SKM-1 (cell line): ENCODE measurements at regions not wholly inside any gene's neighbourhood (a gene's known extent, or its start where the extent isn't known, plus 50 kb on each side); places are given as distances from the start of the nearest gene placed in this dataset.

Experiments used
- DNase-seq: peaks from one replicate; lab custom pipeline; 2025; ENCODE audit not compliant: unreplicated experiment; lab: John Stamatoyannopoulos, UW

GRCh38 chr1:25061261-25061995 is 131.4 kb upstream of the RUNX3 start:
- no peak for DNase-seq

GRCh38 chr1:25057188-25057587 is 127.1 kb upstream of the RUNX3 start:
- no peak for DNase-seq

GRCh38 chr1:25056536-25056935 is 126.5 kb upstream of the RUNX3 start:
- no peak for DNase-seq

- no peak for DNase-seq
Measured at GRCh38 chr1:25055961-25056360, 125.9 kb upstream of the RUNX3 start.

GRCh38 chr1:25055324-25055780 is 125.3 kb upstream of the RUNX3 start:
- no peak for DNase-seq

GRCh38 chr1:25054526-25055323 is 124.6 kb upstream of the RUNX3 start:
- no peak for DNase-seq

DNA sequence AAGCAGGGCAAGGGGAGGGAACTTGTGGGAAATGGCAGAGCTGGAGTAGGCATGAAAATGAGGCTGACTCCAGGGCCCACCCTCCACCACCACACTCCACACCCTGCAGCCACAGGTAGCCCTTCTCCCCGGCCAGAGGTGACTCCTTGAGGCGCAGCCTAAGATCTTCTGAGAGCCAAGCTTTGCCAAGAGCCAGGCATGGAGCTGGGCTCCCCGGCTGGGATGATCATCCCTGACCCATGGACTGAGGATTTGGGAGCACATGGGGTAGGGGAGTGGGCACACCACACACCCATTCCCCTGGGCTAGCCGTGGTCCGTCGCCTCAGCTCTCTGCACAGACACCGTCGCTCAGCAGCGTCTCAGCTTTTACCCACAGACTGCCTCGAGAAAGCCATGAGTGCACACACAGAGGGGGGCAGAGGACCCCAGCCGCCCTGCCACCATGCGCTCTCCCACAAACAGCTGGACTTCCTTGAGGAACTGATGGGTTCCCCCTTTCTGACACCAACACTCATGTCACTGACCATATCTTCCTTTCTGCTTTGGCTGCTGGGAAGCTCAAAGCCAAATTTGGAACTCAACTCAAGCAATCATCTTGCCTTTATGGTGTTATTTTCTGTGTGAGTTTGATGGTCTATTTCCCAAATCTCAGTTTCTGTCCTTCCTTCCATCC is 123.6 kb upstream of the RUNX3 start:
- DNase-seq, result no peak

- DNase-seq, result no peak
Measured at GRCh38 chr1:25051906-25052305, 121.8 kb upstream of the RUNX3 start.

DNA sequence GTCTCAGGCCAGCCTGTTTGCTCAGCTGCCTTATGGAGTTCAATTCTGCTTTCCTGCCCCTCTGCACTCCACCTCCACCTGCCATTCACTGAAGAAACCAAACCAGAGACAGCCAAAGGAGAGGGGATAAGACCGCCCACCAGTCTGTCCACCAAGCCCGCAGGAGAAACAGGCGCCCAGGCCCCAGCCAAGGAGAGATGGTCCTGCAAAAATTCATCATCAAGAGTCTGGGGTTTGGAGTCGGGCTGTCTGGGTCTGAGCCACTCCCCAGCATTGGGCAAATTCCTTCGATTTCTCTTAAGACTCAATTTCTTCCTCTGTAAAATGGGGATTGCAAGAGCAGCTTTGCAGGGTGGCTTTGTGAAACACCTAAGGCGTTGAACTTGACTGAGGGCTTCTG is 121.4 kb upstream of the RUNX3 start:
- no peak for DNase-seq

DNA sequence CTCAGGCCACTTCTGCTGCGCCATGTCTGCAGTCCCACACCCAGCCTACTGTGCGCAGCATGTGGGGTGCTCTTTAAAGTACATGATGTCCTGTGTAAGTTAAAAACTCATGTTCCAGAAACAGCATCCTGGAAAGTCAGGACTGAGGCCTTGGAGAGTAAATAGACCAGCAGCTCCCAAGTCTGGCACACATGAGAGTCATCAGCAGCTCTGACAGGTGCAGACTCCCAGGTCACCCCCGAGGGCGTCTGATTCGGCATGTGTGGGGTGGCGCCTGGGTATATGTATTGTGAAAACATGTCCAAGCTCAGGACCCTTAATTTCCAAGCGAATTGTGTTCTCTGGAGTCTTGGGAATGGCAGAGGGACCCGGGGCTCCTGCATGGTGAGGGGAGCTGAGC is 120.1 kb upstream of the RUNX3 start:
- DNase-seq, result no peak

- no peak for DNase-seq
Measured at GRCh38 chr1:25049190-25049589, 119.1 kb upstream of the RUNX3 start.

DNA sequence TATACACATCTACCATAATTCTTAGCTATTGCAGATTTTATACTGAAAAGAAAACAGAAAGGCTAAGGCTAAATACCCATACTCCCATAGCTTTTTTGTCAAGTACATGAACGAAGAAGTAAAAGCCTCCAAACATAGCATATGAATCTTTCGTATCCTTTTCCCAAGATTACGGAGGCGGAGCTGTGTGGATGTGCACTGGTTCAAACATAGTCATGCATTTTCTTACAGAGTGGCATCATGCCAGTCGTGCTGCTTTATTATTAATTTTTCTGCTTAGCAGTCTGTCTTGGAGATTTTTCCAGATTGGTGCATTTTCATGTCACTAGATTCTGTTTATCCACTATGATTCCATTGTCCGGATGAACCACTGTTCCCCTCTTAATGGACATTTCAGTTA is 118.7 kb upstream of the RUNX3 start:
- no peak for DNase-seq

GRCh38 chr1:25047506-25048240 is 117.6 kb upstream of the RUNX3 start:
- DNase-seq, result no peak

DNA sequence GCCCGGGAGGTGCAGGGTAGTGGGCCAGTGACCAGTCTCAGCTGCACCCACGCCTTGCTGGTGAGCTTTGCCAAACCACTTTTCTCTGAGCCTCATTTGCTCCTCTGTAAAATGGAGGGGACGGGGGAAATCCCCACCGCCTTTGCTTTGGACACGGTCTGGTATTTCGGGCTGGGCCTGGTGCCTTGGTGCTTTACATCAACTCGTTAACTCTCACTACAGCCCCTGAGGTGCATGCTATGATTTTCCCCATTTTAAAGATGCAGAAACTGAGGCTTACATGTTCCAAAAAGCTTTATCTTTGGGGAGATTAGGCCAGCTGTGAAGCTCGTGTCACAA is 116.1 kb upstream of the RUNX3 start:
- no peak for DNase-seq

DNA sequence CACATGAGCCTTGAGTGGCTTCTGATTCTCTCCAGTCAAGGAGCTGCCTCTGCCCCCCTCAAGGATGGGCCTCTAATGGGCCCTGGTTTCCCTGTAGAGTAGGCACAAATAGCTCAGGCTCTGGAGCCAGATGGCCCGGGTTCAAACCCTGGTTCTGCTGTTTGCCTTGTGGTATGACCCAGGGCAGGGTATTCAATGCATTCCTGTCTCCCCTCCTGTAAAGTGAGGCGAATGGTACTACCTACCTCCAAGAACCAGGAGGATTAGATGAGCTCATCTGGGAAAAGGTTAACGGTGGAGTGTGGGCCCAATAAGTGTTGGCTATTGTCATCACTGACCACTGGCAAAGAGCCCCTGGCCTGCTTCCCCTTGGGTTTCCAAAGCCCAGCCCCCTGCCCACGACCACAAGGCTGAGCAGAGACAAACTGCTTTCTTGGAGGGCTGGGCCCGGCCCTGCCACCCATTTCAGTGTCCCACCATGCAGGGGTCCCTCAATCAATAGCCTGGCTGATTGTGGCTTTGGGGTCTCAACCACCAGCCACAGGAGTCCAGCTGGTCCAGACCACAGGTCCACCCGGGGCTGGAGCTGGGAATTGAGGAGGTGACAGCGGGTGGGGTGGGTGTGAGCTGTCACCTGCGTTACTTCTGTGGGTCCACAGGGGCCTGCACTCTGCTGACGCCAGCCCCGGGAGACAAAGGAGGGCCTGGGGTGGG is 115.6 kb upstream of the RUNX3 start:
- no peak for DNase-seq

GRCh38 chr1:25043228-25043580 is 113.1 kb upstream of the RUNX3 start:
- DNase-seq, result no peak

GRCh38 chr1:25042331-25043227 is 112.5 kb upstream of the RUNX3 start:
- no peak for DNase-seq

DNA sequence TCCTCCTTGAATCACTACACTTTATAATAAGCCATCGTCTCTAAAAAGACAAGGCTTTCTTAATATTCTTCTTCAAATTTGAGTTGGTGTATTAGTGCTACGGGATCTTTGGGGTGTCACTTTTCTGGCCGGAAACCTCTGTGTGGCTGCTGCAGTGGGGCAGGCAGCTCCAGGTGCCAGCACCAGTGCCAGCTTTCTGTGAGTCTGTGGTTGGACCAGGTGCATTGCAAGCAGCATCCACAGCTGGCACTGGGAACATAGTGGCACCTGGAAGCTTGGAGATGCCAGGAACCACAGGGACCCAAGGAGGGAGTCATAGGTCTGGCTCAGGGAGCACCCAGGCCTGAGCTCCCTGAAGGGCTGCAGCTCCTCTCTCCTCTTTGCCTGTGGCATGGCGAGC is 111.8 kb upstream of the RUNX3 start:
- DNase-seq, result no peak

DNA sequence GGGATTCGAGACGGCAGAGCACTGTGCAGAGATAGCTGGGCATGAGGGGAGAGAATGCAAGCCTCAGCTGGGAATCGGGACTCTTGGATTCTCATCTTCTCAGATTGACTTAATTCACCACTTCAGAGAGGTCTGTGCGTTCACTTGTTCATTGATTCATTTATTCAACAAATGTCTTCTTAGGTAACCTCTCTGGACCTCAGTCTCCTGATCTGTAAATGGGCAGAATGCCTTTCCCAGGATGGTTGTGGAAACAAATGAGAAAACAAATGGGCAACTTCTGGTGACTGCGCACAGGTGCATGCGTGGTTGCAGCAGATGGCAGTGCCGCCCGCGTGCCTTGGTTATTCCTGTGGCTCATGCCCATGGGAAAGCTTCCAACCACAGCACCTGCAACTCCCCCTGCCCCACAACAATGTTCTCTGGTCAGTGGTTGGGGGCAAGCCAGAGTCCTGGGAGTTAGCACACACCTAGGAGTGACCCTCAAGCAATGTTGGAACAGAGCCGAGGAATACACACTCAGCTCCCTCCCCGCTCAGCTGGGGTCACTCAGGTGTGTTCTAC is 110.1 kb upstream of the RUNX3 start:
- DNase-seq, result no peak
